CD14-positive monocyte (primary cell): ENCODE measurements at regions not wholly inside any gene's neighbourhood (a gene's known extent, or its start where the extent isn't known, plus 50 kb on each side); places are given as distances from the start of the nearest gene placed in this dataset.
"Not testable (repeated sequence)": the region's sequence is repeated elsewhere in the genome, so short reads cannot be mapped to it uniquely, and the experiment has no call there.

Experiments used
- DNase-seq, 3 donors: peaks; one replicate each; pipeline ENCODE4 v3.0.0-alpha.2; 2011 to 2022
- H2AFZ ChIP-seq: 2 replicates; pipeline ENCODE4 v1.6.0; 2012; ENCODE audit warnings: mild to moderate bottlenecking, low read depth, low read length, inconsistent platforms; ENCODE audit not compliant: insufficient read depth, poor library complexity, severe bottlenecking
- H3K27ac ChIP-seq, 2 donors: 1 replicate in 1 of 2; 2 replicates in 1 of 2; pipeline ENCODE4 v1.5.1; 2012 to 2013; ENCODE audit warnings: low read length in 2 of 2, control low read depth in 1 of 2, inconsistent platforms in 1 of 2, low read depth in 1 of 2, mild to moderate bottlenecking in 1 of 2
- H3K27me3 ChIP-seq, 2 donors: one replicate each; pipeline versions ENCODE4 v1.6.0 to v1.6.1; 2011 to 2013; ENCODE audit warnings: low read length in 2 of 2; ENCODE audit not compliant: control insufficient read depth in 2 of 2, insufficient read depth in 2 of 2
- H3K36me3 ChIP-seq, 2 donors: replicated peaks in 1 of 2; 1 replicate in 1 of 2; 2 replicates in 1 of 2; pipeline versions ENCODE4 v1.5.1 to v1.6.1; 2012 to 2013; ENCODE audit warnings: low read length in 2 of 2, control low read depth in 1 of 2, inconsistent platforms in 1 of 2, mild to moderate bottlenecking in 1 of 2; ENCODE audit not compliant: insufficient read depth in 2 of 2, control insufficient read depth in 1 of 2
- H3K4me1 ChIP-seq, 2 donors: 1 replicate in 1 of 2; 2 replicates in 1 of 2; pipeline versions ENCODE4 v1.5.1 to v1.6.1; 2012 to 2013; ENCODE audit warnings: low read length in 2 of 2, control low read depth in 1 of 2, inconsistent platforms in 1 of 2, mild to moderate bottlenecking in 1 of 2, moderate library complexity in 1 of 2; ENCODE audit not compliant: insufficient read depth in 2 of 2, control insufficient read depth in 1 of 2
- H3K4me2 ChIP-seq: replicated peaks from 2 replicates; pipeline ENCODE3; 2012; ENCODE audit warnings: low read length, moderate library complexity, mild to moderate bottlenecking; ENCODE audit not compliant: poor library complexity, severe bottlenecking; ENCODE audit errors: extremely low read depth
- H3K4me3 ChIP-seq, 3 experiments: fragments of 200-600 bp in 1 of 3; sonication (generic) in 1 of 3; replicated peaks in 1 of 3; 1 replicate in 2 of 3; 2 replicates in 1 of 3; pipeline ENCODE4 v1.5.1; 2011 to 2013; ENCODE audit warnings: low read length in 3 of 3, mild to moderate bottlenecking in 3 of 3, control low read depth in 2 of 3, low read depth in 2 of 3, inconsistent platforms in 1 of 3, moderate library complexity in 1 of 3
- H3K79me2 ChIP-seq: 2 replicates; pipeline ENCODE4 v1.6.0; 2012; ENCODE audit warnings: mild to moderate bottlenecking, control low read depth, inconsistent platforms, low read length, moderate library complexity; ENCODE audit not compliant: insufficient read depth
- H3K9ac ChIP-seq: 2 replicates; pipeline ENCODE4 v1.6.0; 2017; ENCODE audit warnings: low read length, mild to moderate bottlenecking; ENCODE audit not compliant: insufficient read depth, poor library complexity, severe bottlenecking
- H3K9me3 ChIP-seq, 2 donors: replicated peaks in 1 of 2; 1 replicate in 1 of 2; 2 replicates in 1 of 2; pipeline versions ENCODE4 v1.5.1 to v1.6.1; 2012 to 2013; ENCODE audit warnings: low read length in 2 of 2, control low read depth in 1 of 2; ENCODE audit not compliant: control insufficient read depth in 1 of 2, insufficient read depth in 1 of 2
- H4K20me1 ChIP-seq: 2 replicates; pipeline ENCODE4 v1.6.0; 2012; ENCODE audit warnings: mild to moderate bottlenecking, low read length, control low read depth, moderate library complexity; ENCODE audit not compliant: insufficient read depth
- H3K27ac Mint-ChIP-seq, 7 donors: one replicate each; pipeline ENCODE4 v1.8.0; 2020; ENCODE audit warnings: mild to moderate bottlenecking in 7 of 7, mixed read lengths in 7 of 7, moderate library complexity in 6 of 7, inconsistent platforms in 2 of 7
- H3K27me3 Mint-ChIP-seq, 3 donors: one replicate each; pipeline ENCODE4 v1.8.0; 2021 to 2022; ENCODE audit warnings: low read depth in 3 of 3, mild to moderate bottlenecking in 3 of 3, mixed read lengths in 3 of 3, moderate library complexity in 3 of 3, inconsistent platforms in 1 of 3
- H3K36me3 Mint-ChIP-seq, 2 donors: one replicate each; pipeline ENCODE4 v1.8.0; 2020; ENCODE audit warnings: mixed read lengths in 2 of 2, inconsistent platforms in 1 of 2, mild to moderate bottlenecking in 1 of 2
- H3K4me1 Mint-ChIP-seq: one replicate; pipeline ENCODE4 v1.8.0; 2020; ENCODE audit warnings: mild to moderate bottlenecking, mixed read lengths
- H3K4me3 Mint-ChIP-seq, 2 donors: one replicate each; pipeline ENCODE4 v1.8.0; 2020; ENCODE audit warnings: mild to moderate bottlenecking in 2 of 2, mixed read lengths in 2 of 2, moderate library complexity in 1 of 2
- H3K9me3 Mint-ChIP-seq, 7 donors: one replicate each; pipeline ENCODE4 v1.8.0; 2020 to 2022; ENCODE audit warnings: mixed read lengths in 7 of 7, mild to moderate bottlenecking in 6 of 7, moderate library complexity in 6 of 7, inconsistent platforms in 2 of 7
- WGBS: methylation state at CpG from one replicate; pipeline ENCODE4 v1.1.5; 2013; ENCODE audit warnings: missing lambda C conversion rate; ENCODE audit not compliant: insufficient coverage; 5-methylcytosine and 5-hydroxymethylcytosine counted together
- intact Hi-C, 2 donors: fragments of 100-400 bp; cut with micrococcal nuclease; formaldehyde crosslinking; loops; one replicate each; pipeline versions ENCODE4 v1.15.0 to v1.15.1; 2023
- TF ChIP-seq, protein P1 (sequence below): fragments of 200-600 bp; IDR thresholded peaks from one replicate; pipeline ENCODE4 v1.8.0; 2022; ENCODE audit warnings: antibody characterized with exemption, mild to moderate bottlenecking

DNA sequence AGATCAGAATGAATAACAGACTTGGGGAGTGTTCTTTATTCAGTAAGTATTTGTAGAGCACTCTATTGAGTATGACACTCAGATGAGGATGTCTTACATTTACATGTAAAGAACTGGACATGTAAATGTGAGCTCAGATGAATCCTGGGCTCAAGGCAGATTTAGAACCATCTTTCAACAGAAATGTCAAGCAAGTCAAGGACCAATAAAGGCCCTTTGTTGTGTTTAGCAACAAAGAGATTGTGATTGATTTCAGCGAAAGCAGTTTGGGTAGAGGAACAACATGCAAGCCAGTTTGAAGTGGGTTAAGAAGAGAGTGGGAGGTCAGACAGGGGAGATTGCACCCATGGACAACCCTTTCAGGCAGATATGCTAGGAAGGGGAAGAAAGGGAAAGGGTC, 194.2 kb upstream of the DNAJC19 start:
- no peaks in the 10 kb centered on the region for H3K9me3 ChIP-seq
- Mint-ChIP-seq H3K27me3 (peaks cover 2 to 6% (median 2%) of the 10 kb centered on the region in 3 donors), H3K9me3 (peaks cover 0 to 2% (median 0%) of the 10 kb centered on the region in 7 donors), H3K4me1 (no peaks in the 10 kb centered on the region), H3K4me3 (no peak overlapping the region), H3K36me3 (no peaks in the 10 kb centered on the region), H3K27ac (no peak overlapping the region)
- no peaks in the 10 kb centered on the region for H3K79me2 ChIP-seq
- no peaks in the 10 kb centered on the region for H4K20me1 ChIP-seq
- H3K4me2 ChIP-seq = no peak overlapping the region
- no peak overlapping the region for H3K27ac ChIP-seq
- H3K27me3 ChIP-seq = no peaks in the 10 kb centered on the region
- H3K4me1 ChIP-seq = no peaks in the 10 kb centered on the region
- TF ChIP-seq, protein P1, sequence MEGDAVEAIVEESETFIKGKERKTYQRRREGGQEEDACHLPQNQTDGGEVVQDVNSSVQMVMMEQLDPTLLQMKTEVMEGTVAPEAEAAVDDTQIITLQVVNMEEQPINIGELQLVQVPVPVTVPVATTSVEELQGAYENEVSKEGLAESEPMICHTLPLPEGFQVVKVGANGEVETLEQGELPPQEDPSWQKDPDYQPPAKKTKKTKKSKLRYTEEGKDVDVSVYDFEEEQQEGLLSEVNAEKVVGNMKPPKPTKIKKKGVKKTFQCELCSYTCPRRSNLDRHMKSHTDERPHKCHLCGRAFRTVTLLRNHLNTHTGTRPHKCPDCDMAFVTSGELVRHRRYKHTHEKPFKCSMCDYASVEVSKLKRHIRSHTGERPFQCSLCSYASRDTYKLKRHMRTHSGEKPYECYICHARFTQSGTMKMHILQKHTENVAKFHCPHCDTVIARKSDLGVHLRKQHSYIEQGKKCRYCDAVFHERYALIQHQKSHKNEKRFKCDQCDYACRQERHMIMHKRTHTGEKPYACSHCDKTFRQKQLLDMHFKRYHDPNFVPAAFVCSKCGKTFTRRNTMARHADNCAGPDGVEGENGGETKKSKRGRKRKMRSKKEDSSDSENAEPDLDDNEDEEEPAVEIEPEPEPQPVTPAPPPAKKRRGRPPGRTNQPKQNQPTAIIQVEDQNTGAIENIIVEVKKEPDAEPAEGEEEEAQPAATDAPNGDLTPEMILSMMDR = no peak
- H2AFZ ChIP-seq = no peak overlapping the region
- no peaks in the 10 kb centered on the region for H3K36me3 ChIP-seq
- intact Hi-C loops = no loop called here
- 88% methylated on average over 1 of the region's 1 CpG for WGBS
- no peak overlapping the region for H3K4me3 ChIP-seq
- no peak overlapping the region for H3K9ac ChIP-seq
- no peak for DNase-seq

- H3K9ac ChIP-seq, H3K4me3 Mint-ChIP-seq, H3K27ac ChIP-seq, H3K4me2 ChIP-seq, H2AFZ ChIP-seq, H3K36me3 ChIP-seq, H3K9me3 Mint-ChIP-seq, H3K27ac Mint-ChIP-seq, H3K36me3 Mint-ChIP-seq, DNase-seq, H3K9me3 ChIP-seq, intact Hi-C loops, H3K4me3 ChIP-seq, H4K20me1 ChIP-seq, H3K4me1 ChIP-seq, H3K4me1 Mint-ChIP-seq, H3K79me2 ChIP-seq, H3K27me3 ChIP-seq, H3K27me3 Mint-ChIP-seq: not testable (repeated sequence)
- 97% methylated on average over 9 of the region's 22 CpGs for WGBS
These were observed 193.5 kb upstream of the DNAJC19 start for GRCh38 chr3:181183057-181183456.
